HG03354 (cell line): ENCODE measurements at regions not wholly inside any gene's neighbourhood (a gene's known extent, or its start where the extent isn't known, plus 50 kb on each side); places are given as distances from the start of the nearest gene placed in this dataset.

ENCODE experiments used
- ATAC-seq: cut with Tn5 transposase; IDR thresholded peaks from one replicate; pipeline ENCODE4 v1.9.1; 2021; ENCODE audit warnings: mild to moderate bottlenecking; ENCODE audit not compliant: unreplicated experiment, poor library complexity, severe bottlenecking

GRCh38 chr7:18390535-18390907 lies 105.0 kb upstream of the HDAC9 start:
- no peak for ATAC-seq

DNA sequence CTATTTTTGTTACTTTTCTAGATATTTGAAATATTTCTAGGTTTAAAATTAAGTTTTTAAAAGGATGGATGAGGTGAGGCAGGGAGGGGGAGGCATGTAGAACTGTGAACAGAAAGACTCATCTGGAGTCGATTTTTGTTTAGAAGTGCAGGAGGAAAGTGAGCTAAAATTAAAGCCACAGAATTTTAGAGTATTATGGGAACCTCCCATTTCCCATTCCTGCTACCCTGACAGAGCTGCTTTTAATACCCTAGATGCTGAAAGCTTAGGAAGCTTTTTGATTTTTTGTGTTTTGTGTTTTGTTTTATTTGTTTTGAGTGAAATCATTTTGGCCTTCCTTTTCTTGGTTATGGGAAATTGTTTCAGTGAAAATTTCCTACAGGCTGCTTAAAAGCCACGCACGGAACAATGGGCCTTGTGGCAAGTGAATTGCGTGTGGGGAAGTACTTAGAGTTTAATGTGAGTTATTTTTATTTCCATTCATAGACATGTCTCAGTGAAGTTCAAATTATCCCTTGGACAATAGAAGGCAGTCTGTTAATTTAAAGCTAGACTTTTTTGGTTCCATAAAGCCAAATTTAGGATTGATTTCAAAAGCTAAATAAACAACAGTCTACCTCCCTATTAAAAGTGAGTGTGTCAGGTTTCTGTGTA lies 102.0 kb upstream of the HDAC9 start:
- no peak for ATAC-seq

DNA sequence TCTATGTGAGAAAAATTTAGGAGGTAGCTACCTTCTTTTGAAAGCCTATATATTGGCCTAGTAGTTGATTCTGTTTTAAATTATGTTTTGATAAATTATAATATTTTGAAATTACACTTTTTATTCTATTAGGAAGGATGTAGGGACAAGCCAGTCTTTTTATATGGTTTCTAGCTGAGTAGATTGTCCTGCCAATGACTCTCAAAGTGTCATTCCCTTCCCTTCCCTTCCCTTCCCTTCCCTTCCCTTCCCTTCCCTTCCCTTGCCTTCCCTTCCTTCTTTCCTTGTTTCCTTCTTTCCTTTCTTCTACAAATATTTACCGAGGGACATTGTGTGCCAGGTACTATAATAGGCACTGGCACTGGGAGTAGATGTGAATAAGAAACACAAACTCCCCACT lies 99.7 kb upstream of the HDAC9 start:
- no peak for ATAC-seq

DNA sequence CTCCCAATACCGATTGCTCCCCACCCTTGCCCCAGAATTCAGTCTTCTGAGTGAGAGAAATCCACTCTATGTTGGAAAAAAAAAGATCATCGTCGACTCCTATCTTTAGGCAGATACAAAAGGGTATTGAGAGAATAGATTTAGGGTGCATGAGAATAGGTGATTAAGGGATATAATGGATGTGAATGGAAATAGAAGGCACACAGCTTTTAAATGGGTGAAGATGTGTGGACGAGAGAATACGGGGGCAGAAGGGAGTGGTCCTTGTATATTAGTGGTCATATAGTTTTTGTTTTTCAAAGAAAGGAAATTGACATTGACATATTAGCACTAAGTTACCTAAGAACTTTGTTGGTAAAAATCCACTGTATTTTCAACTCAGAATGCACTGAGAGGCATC lies 98.6 kb upstream of the HDAC9 start:
- ATAC-seq, result no peak

DNA sequence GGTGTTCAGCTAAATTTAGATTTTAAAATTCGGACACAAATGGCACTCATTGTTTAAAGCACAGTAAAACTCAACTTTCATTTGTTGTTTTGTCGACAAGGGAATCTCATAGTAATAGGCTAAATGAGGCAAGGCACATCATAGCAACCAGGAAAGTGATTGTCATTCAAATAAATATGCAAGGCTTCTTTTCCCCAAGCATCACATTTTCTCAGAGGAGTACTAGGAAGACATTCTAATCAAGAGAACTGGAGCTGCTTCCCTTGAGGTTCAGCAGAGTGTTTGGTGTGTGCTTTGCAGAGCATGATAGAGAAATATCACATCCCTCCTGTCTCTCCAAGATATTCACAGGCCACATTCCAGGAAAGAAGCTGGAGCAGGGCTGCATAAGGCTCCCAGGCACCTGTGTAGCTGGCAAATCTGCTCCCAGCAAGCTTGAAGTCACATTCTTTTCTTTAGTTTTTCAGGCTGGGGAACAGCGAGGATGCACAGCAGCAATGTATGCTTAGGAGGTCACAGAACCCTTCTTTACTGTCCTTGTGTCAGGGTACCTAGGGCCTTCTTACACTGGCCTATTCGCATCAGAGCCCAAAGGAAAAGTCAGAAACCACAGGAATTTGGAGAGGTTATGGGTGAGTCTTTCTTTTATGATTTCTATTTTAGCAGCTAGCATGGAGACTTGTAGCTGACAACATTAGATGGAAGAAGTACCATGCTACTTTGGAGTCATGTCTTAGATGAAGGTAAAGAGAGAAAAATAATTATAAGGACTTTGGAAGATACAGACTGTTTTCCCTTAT lies 95.9 kb upstream of the HDAC9 start:
- ATAC-seq, result no peak

DNA sequence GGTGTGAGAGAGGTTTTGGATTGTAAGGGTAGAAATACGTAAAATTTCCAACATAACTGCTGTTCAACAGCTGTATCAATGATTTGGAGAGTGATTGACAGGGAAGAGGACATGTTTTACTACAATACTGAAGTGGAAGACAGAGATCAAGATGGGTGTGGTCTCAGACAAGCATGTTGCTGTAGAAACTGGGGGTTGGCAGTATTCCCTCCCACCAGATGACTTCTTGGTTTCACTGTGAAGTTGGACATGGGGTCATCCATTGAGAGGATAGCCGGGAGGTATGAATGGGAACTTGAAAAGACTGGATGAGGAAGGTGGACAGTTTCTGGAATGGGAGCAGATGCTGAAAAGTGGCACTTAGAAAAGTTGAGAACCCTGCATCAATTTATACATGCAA lies 95.3 kb upstream of the HDAC9 start:
- ATAC-seq, result no peak

DNA sequence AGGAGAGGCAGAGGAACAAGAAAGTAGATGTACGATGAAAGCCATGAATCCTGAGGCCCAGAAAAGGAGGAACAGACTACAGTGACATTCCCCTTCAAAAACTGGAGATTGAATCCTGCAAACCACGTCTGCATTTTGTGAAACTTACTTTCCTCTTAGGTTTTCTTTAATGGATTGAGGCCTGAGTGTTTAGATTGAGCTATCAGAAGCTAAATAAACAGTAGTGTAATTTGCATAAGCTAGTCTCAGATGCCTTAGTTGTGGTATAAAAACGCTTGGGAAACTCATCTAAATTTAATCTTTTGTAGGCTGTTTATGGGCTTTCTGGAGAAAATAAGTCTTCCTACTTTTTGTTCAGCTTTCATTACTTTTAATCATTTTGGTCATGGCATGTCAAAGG lies 94.8 kb upstream of the HDAC9 start:
- ATAC-seq, result no peak

DNA sequence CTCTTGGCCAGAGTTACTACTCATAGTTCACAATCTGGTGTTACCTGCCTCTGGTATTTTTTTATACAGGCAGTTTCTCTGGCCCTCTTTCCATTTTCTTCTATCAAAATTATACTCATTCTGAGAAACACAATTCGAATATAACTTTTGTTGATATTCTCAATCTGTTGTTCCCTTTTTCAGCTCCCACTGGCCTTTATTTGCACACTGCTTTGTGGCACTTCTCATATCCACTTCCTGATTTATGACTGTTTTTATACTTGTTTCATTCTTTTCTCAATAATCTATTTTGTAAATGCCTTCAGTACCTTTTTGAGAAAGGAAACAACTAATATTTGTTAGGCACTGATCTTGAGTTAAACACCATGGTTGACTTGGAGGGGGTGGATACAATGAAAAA lies 93.8 kb upstream of the HDAC9 start:
- no peak for ATAC-seq

DNA sequence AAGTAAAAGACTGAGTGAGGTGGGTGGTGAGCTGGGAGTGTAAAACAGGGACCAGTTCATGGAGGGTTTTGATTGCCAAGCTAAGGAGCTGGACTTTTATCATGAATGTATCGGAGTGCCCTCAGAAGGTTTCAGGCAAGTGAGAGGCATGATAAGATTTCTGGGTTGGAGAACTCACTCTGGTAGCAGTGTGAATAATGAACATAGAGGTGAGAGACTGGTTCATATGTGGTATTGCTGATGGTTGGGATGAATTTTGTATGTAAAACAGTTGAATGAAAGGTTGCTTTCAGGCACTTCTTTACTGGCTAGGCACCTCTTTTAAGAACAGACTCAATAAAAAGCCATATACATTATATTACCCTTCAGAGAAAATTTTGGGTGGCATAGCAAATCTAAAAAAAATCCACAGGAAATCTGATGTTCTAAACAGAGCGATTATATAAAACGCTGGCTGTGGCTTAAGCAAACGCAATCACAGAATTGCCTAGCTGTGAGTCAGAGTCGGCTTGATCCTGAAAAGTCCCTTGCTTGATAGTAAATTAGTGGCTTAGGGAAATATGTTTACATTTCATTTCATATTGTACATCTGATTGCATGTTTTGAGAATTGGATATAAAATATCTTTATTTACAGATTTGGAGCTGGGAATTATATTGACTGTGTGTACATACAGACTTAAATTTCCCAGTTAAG lies 92.9 kb upstream of the HDAC9 start:
- ATAC-seq, result no peak

GRCh38 chr7:18405726-18406125 lies 89.8 kb upstream of the HDAC9 start:
- no peak for ATAC-seq

DNA sequence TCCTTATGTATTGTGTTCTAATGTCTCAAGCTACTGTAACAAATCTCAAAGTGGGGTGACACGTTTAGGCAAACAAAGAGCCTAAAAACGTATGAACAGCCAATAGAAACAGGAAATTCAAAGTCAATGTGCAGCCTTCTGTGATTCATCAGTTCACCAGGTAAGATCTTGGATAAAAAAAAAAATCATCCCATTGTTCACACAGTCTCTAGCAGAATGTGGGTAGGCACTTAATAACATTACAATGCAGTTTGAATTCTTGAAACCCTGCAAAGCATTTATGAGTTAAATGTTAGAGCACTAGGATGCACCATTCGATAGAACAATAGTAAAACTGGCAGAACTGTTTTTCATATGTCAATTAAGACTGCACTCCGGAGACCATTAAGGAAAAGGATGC lies 88.2 kb upstream of the HDAC9 start:
- no peak for ATAC-seq

GRCh38 chr7:18408461-18408860 lies 87.1 kb upstream of the HDAC9 start:
- ATAC-seq, result no peak

DNA sequence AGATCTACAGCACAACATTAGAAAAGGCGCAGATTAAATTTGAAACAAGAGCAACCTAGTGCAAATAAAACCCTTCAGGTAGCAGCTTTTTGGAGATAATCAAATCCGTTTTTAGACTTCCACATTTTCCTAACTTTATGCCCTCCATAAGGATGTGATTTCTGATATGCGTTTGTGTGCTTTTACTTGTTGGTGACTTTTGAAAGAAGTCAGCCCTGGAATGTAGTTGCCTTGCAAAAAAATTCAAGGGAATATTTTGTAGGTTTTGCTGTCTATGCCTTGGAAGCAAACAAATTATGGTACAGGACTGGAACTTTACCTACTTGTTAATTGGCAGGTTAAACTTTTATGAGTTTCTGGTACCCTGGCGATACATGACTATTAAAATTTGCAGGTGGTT lies 86.7 kb upstream of the HDAC9 start:
- ATAC-seq, result no peak

- no peak for ATAC-seq
Measured at GRCh38 chr7:18413447-18413846, 82.1 kb upstream of the HDAC9 start.

DNA sequence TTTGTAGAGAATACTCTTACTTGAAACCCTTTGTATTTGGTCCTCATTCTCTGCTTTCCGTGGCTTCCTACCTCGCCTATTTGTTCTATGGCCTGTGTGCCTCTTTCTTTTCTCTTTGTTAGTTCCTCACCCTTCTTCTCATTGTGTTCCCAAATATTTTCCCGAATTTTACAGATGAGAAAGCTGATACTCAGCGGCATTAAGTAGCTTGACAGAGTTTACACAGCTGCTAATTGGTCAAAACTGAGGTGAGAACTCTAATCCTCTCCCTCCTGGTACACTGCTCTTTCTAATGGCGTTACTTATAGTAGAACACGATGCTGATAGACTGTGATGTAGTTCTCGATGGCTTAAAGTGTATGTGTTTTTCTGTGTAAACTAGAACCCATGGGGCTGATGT lies 80.7 kb upstream of the HDAC9 start:
- ATAC-seq, result no peak

DNA sequence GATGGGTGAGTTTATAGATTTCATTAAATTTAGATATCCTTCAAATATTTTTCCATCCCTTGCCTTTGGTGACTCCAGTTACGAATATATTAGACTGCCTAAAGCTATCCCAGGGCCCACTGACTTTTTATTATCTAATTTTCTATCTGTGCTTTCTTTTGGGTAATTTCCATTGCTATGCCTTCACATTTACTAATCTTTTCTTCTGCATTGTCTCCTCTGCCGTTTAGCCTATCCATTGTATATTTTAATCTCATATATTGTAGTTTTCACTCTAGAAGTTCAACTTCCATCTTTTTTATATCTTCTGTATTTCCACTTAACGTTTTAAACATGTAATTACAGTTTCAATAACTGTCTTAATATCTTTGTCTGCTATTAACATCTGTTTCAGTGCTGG lies 78.6 kb upstream of the HDAC9 start:
- ATAC-seq, result no peak

DNA sequence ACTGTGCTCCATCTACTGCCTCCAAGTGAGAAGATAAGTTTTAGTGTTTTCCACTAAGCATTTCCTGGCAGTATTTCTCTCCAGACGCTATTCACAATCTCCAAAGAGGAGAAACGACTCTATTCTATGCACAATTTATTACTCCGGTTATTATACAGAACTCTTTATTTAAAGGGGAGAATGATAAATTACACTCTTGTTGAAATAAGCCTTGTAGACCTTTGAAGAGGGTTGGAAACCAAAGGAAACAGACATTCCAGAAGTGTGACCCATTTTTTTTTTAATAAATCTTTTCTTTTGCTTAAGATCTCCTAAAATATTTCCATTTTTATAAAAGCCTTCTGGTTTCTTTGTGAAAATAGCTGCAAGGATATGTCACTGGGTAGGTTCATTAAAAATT lies 76.1 kb upstream of the HDAC9 start:
- ATAC-seq, result no peak

GRCh38 chr7:18420108-18420507 lies 75.4 kb upstream of the HDAC9 start:
- no peak for ATAC-seq

- ATAC-seq, result no peak
Measured at GRCh38 chr7:18420748-18421147, 74.8 kb upstream of the HDAC9 start.

DNA sequence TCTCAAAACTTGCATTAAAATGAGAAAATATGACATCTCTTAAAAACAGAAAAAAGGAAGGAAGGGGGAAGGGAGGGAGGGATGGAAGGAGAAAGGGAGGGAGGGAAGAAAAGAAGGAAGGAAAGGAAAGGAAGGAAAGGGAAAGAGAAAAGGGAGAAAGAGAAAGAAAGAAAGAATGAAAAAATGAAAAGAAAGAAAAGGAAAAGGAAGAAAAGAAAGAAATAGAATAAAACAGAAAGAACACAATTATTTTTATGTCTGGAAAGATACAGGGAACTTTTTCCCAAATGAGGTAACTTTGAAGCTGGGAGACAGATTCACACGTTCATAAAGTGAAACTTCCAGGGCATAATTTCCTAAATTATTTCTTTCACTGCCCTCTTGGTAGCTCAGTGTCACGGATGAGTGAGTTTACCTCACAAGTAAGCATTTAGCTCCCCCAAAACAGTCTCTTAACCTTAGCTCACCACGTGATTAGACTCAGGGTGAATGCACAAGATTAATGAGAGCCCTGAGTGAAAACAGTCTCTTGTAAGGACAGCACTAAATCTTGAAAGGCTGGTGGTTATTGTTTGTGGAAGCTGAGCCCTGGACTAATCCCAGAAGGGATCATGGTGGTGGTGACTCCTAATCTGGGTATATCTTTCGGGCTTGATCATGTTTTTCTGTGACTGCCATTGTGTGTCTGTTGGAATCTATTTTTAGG lies 74.1 kb upstream of the HDAC9 start:
- ATAC-seq, result no peak

- ATAC-seq, result no peak
Measured at GRCh38 chr7:18425227-18425626, 70.3 kb upstream of the HDAC9 start.
